Testis (tissue), 2 donors: ENCODE measurements at regions not wholly inside any gene's neighbourhood (a gene's known extent, or its start where the extent isn't known, plus 50 kb on each side); places are given as distances from the start of the nearest gene placed in this dataset.

Source experiments
- DNase-seq: peaks from one replicate; pipeline ENCODE4 v3.0.0-alpha.2; 2019
- H3K27ac ChIP-seq, 2 donors: fragments of 200-600 bp; sonication (generic); one replicate each; pipeline ENCODE4 v1.5.1; 2019
- H3K27me3 ChIP-seq: fragments of 200-600 bp; sonication (generic); one replicate; pipeline ENCODE4 v1.5.1; 2019
- H3K36me3 ChIP-seq: fragments of 200-600 bp; sonication (generic); one replicate; pipeline ENCODE4 v1.5.1; 2017; ENCODE audit warnings: low read depth; ENCODE audit errors: missing control alignments
- H3K4me1 ChIP-seq: fragments of 200-600 bp; sonication (generic); one replicate; pipeline ENCODE4 v1.5.1; 2019
- H3K4me3 ChIP-seq, 2 donors: fragments of 200-600 bp; sonication (generic); one replicate each; pipeline ENCODE4 v1.5.1; 2017 to 2019
- H3K9me3 ChIP-seq: fragments of 200-600 bp; sonication (generic); one replicate; pipeline ENCODE4 v1.5.1; 2017
- POLR2A ChIP-seq: fragments of 450-650 bp; IDR thresholded peaks from one replicate; pipeline ENCODE4 v1.6.1; 2017; ENCODE audit warnings: antibody characterized with exemption, mild to moderate bottlenecking, moderate library complexity
- WGBS, 2 donors: methylation state at CpG; one replicate each; pipeline ENCODE4 v1.1.5; 2018; 5-methylcytosine and 5-hydroxymethylcytosine counted together
- intact Hi-C: fragments of 100-400 bp; cut with DNase I; formaldehyde crosslinking; loops from one replicate; pipeline ENCODE4 v1.15.1; 2023; ENCODE audit warnings: low total_unique reads
- TF ChIP-seq, protein P1 (sequence below), 3 experiments: fragments of 450-650 bp in 2 of 3; fragments of 200-600 bp in 1 of 3; sonication (generic) in 1 of 3; IDR thresholded peaks; one replicate each; pipeline ENCODE4 v1.5.1; 2016 to 2019; ENCODE audit warnings: antibody characterized with exemption in 3 of 3, mild to moderate bottlenecking in 2 of 3, moderate library complexity in 1 of 3

DNA sequence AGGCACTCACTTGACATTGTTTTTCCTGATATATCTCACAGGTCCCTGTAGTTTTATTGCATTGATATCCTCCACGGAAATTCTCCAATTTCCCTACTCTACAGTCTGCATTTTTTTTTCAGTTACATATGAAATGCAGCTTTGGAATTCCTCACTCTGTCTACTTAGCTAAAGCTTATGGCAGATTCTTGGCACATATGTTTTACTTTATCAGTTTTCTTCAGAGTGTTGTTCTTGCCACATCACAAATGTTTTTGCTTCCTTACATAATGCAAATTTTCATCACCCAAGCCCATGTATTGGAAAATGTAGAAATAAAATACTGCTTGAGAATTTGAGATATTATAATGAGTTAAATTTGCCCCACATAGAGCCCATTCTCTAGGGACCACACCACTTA is 1895.1 kb downstream of the MRPL39 start:
- H3K27ac ChIP-seq: no peak overlapping the region
- no peak for DNase-seq
- H3K4me3 ChIP-seq: no peak overlapping the region
- no peaks in the 10 kb centered on the region for H3K9me3 ChIP-seq
- H3K27me3 ChIP-seq: no peaks in the 10 kb centered on the region
- intact Hi-C loops: no loop called here
- TF ChIP-seq, protein P1, sequence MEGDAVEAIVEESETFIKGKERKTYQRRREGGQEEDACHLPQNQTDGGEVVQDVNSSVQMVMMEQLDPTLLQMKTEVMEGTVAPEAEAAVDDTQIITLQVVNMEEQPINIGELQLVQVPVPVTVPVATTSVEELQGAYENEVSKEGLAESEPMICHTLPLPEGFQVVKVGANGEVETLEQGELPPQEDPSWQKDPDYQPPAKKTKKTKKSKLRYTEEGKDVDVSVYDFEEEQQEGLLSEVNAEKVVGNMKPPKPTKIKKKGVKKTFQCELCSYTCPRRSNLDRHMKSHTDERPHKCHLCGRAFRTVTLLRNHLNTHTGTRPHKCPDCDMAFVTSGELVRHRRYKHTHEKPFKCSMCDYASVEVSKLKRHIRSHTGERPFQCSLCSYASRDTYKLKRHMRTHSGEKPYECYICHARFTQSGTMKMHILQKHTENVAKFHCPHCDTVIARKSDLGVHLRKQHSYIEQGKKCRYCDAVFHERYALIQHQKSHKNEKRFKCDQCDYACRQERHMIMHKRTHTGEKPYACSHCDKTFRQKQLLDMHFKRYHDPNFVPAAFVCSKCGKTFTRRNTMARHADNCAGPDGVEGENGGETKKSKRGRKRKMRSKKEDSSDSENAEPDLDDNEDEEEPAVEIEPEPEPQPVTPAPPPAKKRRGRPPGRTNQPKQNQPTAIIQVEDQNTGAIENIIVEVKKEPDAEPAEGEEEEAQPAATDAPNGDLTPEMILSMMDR (IDR thresholded peaks at IDR 0.05): no peak
- no peak for TF ChIP-seq POLR2A
- H3K4me1 ChIP-seq: no peaks in the 10 kb centered on the region
- 38 to 41% methylated on average over 1 of the region's 1 CpG for WGBS, 2 donors
- no peaks in the 10 kb centered on the region for H3K36me3 ChIP-seq

DNA sequence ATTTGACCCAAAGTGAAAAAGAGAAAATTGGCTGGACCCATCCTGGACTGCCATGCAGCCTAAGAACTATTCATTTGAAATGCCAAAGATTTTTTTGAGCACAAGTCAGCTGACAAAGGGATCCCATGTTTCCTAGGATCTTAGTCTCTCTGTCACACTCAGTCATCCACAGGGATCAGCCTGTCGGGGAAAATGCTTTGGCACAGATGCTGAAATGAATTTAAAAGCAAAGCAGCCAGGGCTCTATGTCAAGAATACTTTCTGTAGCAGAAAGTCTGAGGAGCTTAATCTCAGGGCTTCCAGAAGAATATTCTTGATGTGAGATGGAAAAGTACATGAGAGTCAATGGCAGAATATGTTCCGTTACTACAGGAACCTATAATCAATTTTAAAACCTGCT is 1900.8 kb downstream of the MRPL39 start:
- Histone ChIP-seq H3K27me3 (no peaks in the 10 kb centered on the region), H3K9me3 (no peaks in the 10 kb centered on the region), H3K27ac (no peak overlapping the region), H3K4me3 (no peak overlapping the region), H3K4me1 (no peaks in the 10 kb centered on the region), H3K36me3 (no peaks in the 10 kb centered on the region)
- no peak for TF ChIP-seq POLR2A
- TF ChIP-seq, protein P1 (IDR thresholded peaks at IDR 0.05): no peak
- intact Hi-C loops: no loop called here
- WGBS, 2 donors: 79 to 81% methylated on average over 2 of the region's 2 CpGs
- DNase-seq: no peak

DNA sequence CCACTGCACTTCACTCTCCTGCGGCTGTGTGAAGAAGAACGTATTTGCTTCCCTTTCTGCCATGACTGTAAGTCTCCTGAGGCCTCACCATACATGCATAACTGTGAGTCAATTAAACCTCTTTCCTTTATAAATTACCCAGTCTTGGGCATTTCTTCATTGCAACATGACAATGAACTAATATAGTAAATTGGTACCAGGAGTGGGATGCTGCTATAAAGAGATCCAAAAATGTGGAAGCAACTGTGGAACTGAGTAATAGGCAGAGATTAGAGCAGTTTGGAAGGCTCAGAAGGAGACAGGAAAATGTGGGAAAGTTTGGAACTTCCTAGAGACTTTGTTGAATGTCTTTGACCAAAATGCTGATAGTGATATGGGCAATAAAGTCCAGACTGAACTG is 1907.9 kb downstream of the MRPL39 start:
- intact Hi-C loops: no loop called here
- no peaks in the 10 kb centered on the region for H3K27me3 ChIP-seq
- no peaks in the 10 kb centered on the region for H3K4me1 ChIP-seq
- no peaks in the 10 kb centered on the region for H3K36me3 ChIP-seq
- 98 to 100% methylated on average over 2 of the region's 2 CpGs for WGBS, 2 donors
- H3K27ac ChIP-seq: no peak overlapping the region
- H3K4me3 ChIP-seq: no peak overlapping the region
- H3K9me3 ChIP-seq: no peaks in the 10 kb centered on the region
- DNase-seq: no peak
- TF ChIP-seq, protein P1 (IDR thresholded peaks at IDR 0.05): no peak
- TF ChIP-seq POLR2A: no peak

DNA sequence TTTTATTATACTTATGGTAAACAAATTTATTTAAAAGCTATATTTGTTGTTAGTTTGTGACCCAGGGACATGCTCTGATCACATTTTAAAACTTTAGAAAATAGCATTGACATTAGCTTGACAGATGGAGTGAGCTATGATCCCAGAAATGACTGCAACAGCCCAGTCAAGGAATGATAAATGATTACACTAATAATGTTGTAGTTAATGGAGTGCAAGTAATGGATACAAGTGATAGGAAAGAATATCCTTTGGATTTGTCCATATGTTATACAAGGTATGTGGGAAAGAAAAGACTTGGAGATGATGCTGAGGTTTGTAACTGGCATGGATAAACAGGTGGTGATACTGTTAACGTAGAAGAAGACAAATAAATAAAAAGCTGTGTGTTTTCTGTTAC is 1908.7 kb downstream of the MRPL39 start:
- intact Hi-C loops: no loop called here

DNA sequence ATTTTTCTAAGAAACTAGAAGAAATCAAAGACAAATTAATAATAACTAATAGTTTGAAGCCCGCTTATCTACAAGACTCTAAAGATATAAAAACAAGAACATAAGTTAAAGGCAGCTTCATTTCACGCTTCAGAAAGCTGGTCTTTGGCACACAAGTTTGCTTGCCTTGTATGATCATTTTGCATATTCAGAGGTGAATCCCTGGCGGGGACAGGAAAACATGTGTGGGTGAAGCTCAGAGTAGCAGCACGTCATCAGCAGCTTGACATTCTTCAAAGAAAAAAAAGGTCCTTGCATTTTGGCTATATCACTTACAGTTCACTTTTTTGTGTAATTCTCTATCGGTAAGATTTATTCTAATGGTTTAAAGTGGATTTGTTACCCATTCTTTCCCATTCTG is 1911.8 kb downstream of the MRPL39 start:
- DNase-seq: no peak
- no peak overlapping the region for H3K27ac ChIP-seq
- no peaks in the 10 kb centered on the region for H3K4me1 ChIP-seq
- H3K27me3 ChIP-seq: no peaks in the 10 kb centered on the region
- WGBS, 2 donors: 84 to 87% methylated on average over 5 of the region's 5 CpGs
- TF ChIP-seq, protein P1 (IDR thresholded peaks at IDR 0.05): no peak
- no peak for TF ChIP-seq POLR2A
- H3K36me3 ChIP-seq: no peaks in the 10 kb centered on the region
- H3K4me3 ChIP-seq: no peak overlapping the region
- intact Hi-C loops: no loop called here
- H3K9me3 ChIP-seq: no peaks in the 10 kb centered on the region

More for the DNA sequence above, 1908.7 kb downstream of the MRPL39 start:
- WGBS, 2 donors: 85 to 89% methylated on average over 1 of the region's 1 CpG
- Histone ChIP-seq H3K36me3 (no peaks in the 10 kb centered on the region), H3K4me1 (no peaks in the 10 kb centered on the region), H3K27me3 (no peaks in the 10 kb centered on the region), H3K27ac (no peak overlapping the region), H3K4me3 (no peak overlapping the region), H3K9me3 (no peaks in the 10 kb centered on the region)
- DNase-seq: no peak
- TF ChIP-seq, protein P1 (IDR thresholded peaks at IDR 0.05): no peak
- no peak for TF ChIP-seq POLR2A
